ENCODE measurements at regions not wholly inside any gene's neighbourhood (a gene's known extent, or its start where the extent isn't known, plus 50 kb on each side); places are given as distances from the start of the nearest gene placed in this dataset.

DNA sequence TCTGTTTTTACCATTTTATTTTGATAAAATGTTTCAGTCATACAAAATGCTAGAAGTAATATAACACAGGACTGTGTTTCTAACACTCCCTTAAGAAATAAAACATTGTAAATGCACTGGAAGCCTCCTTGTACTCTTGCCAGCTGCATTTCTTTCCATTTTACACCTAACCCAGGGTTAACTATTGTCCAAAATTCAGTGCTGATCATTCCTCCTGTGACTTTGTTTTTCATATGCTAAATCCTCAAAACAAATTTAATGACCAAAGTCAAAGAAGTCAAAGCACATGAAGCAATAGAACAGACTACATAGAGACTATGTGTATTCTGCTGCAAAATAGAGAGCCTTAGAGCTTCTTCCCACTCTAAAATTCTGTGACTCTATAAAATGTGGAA lies 420.3 kb upstream of the PRICKLE1 start:
- H3K4me1 ChIP-seq, result peaks cover 0 to 6% (median 3%) of the 10 kb centered on the region in 4 donors
- TF ChIP-seq POLR2A (IDR thresholded peaks at IDR 0.05), result no peak
- no peak for TF ChIP-seq EP300 (IDR thresholded peaks at IDR 0.05)
- TF ChIP-seq, protein P1, sequence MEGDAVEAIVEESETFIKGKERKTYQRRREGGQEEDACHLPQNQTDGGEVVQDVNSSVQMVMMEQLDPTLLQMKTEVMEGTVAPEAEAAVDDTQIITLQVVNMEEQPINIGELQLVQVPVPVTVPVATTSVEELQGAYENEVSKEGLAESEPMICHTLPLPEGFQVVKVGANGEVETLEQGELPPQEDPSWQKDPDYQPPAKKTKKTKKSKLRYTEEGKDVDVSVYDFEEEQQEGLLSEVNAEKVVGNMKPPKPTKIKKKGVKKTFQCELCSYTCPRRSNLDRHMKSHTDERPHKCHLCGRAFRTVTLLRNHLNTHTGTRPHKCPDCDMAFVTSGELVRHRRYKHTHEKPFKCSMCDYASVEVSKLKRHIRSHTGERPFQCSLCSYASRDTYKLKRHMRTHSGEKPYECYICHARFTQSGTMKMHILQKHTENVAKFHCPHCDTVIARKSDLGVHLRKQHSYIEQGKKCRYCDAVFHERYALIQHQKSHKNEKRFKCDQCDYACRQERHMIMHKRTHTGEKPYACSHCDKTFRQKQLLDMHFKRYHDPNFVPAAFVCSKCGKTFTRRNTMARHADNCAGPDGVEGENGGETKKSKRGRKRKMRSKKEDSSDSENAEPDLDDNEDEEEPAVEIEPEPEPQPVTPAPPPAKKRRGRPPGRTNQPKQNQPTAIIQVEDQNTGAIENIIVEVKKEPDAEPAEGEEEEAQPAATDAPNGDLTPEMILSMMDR (IDR thresholded peaks at IDR 0.05), result no peak

DNA sequence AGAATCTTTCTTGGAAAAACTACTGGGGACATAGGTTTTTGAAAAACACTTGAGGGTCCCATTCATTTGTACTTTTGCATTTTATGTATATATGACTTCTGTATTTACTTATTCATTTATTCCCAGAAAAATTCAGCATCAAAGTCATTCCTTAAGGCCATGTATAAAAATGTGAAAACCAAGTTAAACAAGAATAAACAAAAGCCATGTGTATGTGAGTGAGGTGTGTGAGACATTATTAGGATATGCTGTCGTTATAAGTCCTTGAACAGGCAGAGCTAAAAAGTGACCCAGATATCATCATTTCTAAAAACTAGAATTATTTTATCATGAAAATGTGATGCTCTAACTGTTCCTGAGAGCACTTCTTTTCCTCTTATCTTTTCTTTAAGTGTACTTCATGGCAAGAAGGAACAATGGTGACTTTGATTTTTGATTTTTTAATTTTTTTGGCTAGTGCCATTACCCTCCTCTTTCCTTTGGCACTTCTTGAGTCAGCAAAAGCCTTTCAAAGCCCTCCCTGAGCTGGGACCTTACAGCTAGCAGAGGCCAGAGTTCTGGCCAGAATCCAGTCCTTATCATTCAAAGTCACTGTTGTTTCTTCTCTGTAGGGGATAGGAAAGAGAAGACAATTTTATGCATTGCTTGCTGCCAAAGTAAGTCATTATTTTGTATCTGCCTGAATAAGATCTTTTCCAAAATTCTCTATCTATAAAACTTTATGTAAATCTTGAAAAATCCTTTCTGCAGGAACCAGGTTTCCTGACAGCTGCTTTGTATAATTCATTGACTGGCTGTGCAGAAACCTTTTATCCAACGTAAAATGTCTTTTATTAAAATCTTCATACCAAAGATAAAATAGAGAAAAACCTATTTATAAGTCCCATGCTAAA lies 419.7 kb upstream of the PRICKLE1 start:
- Histone ChIP-seq H3K27ac (no peak overlapping the region), H3K4me3 (no peak overlapping the region), H3K36me3 (no peaks in the 10 kb centered on the region), H3K27me3 (no peaks in the 10 kb centered on the region), H3K9me3 (no peaks in the 10 kb centered on the region), H3K4me1 (peaks cover 0 to 6% (median 3%) of the 10 kb centered on the region in 4 donors)
- no peak for DNase-seq (ENCODE audit: low spot score in 2 of 2)
- TF ChIP-seq EP300 (IDR thresholded peaks at IDR 0.05) (no peak), POLR2A (IDR thresholded peaks at IDR 0.05) (no peak)
- TF ChIP-seq, protein P1 (IDR thresholded peaks at IDR 0.05), result no peak
- 33 to 36% methylated on average over 2 of the region's 2 CpGs for WGBS, 2 donors

More for the DNA sequence above, 420.3 kb upstream of the PRICKLE1 start:
- H3K27me3 ChIP-seq, result no peaks in the 10 kb centered on the region
- no peak overlapping the region for H3K4me3 ChIP-seq
- H3K9me3 ChIP-seq, result no peaks in the 10 kb centered on the region
- DNase-seq (ENCODE audit: low spot score in 2 of 2), result no peak
- H3K36me3 ChIP-seq, result no peaks in the 10 kb centered on the region
- H3K27ac ChIP-seq, result no peak overlapping the region

DNA sequence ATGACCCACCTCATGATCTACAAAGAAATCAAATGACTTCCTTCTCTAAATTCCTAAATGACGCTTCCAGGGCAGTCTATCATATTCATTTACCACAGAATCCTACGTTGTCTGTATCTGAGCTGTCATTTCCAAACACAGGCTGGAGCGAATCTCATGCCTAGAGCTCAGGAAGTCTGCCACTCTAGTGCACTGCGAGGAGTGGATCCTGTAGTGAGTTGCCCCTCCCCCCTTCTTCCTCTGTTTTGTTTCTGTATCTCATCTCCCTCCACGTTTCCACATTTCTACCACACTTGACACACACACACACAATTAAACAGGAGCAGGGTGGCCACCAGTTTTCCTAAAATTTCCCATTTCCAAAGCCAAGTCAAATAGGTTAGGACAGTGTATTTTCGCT lies 415.4 kb upstream of the PRICKLE1 start:
- WGBS, 2 donors, result 70 to 75% methylated on average over 6 of the region's 6 CpGs
- Histone ChIP-seq H3K4me1 (peaks cover 0 to 6% (median 3%) of the 10 kb centered on the region in 4 donors), H3K36me3 (no peaks in the 10 kb centered on the region), H3K27me3 (no peaks in the 10 kb centered on the region), H3K4me3 (no peak overlapping the region), H3K27ac (no peak overlapping the region), H3K9me3 (no peaks in the 10 kb centered on the region)
- DNase-seq (ENCODE audit: low spot score in 2 of 2), result no peak
- TF ChIP-seq EP300 (IDR thresholded peaks at IDR 0.05) (no peak), POLR2A (IDR thresholded peaks at IDR 0.05) (no peak)
- TF ChIP-seq, protein P1 (IDR thresholded peaks at IDR 0.05), result no peak

DNA sequence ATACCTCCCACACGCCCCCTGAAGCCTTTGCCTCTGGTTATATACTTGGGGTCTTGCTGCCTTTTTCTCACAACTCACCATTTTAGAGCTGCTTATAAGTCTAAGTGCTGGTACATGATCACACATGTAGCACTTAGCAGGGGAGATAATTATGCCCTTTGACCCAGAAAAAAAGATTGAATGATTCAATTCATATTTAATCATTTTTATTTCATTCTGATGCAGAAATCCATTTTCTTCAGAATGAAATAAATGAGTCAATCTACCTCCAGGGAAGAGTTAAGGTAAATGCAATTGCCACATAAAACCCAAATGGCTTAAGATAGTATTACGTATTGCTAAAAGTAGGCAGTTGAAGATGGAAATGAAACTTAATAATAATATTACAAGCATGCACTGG lies 414.6 kb upstream of the PRICKLE1 start:
- Histone ChIP-seq H3K27me3 (no peaks in the 10 kb centered on the region), H3K4me3 (no peak overlapping the region), H3K27ac (no peak overlapping the region), H3K4me1 (peaks cover 0 to 3% (median 1%) of the 10 kb centered on the region in 4 donors), H3K9me3 (no peaks in the 10 kb centered on the region), H3K36me3 (no peaks in the 10 kb centered on the region)
- TF ChIP-seq POLR2A (IDR thresholded peaks at IDR 0.05), result no peak
- TF ChIP-seq, protein P1 (IDR thresholded peaks at IDR 0.05), result no peak
- TF ChIP-seq EP300 (IDR thresholded peaks at IDR 0.05), result no peak
- WGBS, 2 donors, result 91 to 99% methylated on average over 2 of the region's 2 CpGs
- DNase-seq (ENCODE audit: low spot score in 2 of 2), result no peak

DNA sequence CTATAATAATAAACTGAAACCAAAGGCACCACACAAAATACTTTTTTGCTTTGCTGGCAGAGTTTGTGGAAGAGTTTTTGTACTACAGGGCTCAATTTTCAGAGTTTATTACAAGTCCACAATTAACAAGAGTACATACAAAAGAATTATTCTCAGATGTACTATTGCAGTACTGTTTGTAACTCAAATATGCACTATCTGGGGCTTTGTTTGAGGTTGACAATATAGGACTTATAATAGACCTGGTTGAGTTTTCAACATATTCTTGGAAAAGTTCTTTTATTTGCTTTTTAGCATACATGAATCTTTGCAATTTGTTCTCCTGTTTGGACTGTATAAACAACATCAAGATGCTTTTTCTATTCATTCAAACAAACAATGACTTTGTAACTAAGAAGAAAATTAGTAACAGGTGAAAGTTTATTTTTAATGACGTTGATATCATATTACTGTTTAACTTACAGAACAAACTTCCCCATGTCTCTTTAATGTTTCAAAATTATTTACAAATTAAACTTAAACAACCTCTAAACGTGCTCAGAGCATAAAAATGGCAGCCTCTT lies 407.4 kb upstream of the PRICKLE1 start:
- H3K36me3 ChIP-seq, result no peaks in the 10 kb centered on the region
- no peak overlapping the region for H3K4me3 ChIP-seq
- H3K27ac ChIP-seq, result no peak overlapping the region
- no peaks in the 10 kb centered on the region for H3K4me1 ChIP-seq
- no peak for DNase-seq (ENCODE audit: low spot score in 2 of 2)
- H3K27me3 ChIP-seq, result no peaks in the 10 kb centered on the region
- no peaks in the 10 kb centered on the region for H3K9me3 ChIP-seq
- TF ChIP-seq POLR2A (IDR thresholded peaks at IDR 0.05) (no peak), EP300 (IDR thresholded peaks at IDR 0.05) (no peak)
- TF ChIP-seq, protein P1 (IDR thresholded peaks at IDR 0.05), result no peak
- WGBS, 2 donors, result 35 to 41% methylated on average over 2 of the region's 2 CpGs

All from tibial nerve (tissue), 4 donors.